Peyer's patch (tissue), 4 donors: ENCODE measurements at regions not wholly inside any gene's neighbourhood (a gene's known extent, or its start where the extent isn't known, plus 50 kb on each side); places are given as distances from the start of the nearest gene placed in this dataset.

Experiments
- DNase-seq, 3 donors: peaks; one replicate each; pipeline ENCODE4 v3.0.0-alpha.2; 2017 to 2019
- H3K27ac ChIP-seq, 4 donors: fragments of 200-600 bp; sonication (generic); one replicate each; pipeline ENCODE4 v1.5.1; 2016 to 2019
- H3K27me3 ChIP-seq, 2 donors: fragments of 200-600 bp; sonication (generic); one replicate each; pipeline ENCODE4 v1.5.1; 2019
- H3K36me3 ChIP-seq, 3 donors: fragments of 200-600 bp; sonication (generic); one replicate each; pipeline ENCODE4 v1.5.1; 2016 to 2019
- H3K4me1 ChIP-seq, 4 donors: fragments of 200-600 bp; sonication (generic); one replicate each; pipeline ENCODE4 v1.5.1; 2016 to 2019
- H3K4me3 ChIP-seq, 4 donors: fragments of 200-600 bp; sonication (generic); 1 replicate in 3 of 4; 2 replicates in 1 of 4; pipeline ENCODE4 v1.5.1; 2016 to 2019; ENCODE audit warnings: mild to moderate bottlenecking in 1 of 4
- H3K9me3 ChIP-seq, 4 donors: fragments of 200-600 bp; sonication (generic); one replicate each; pipeline ENCODE4 v1.5.1; 2016 to 2019; ENCODE audit warnings: mild to moderate bottlenecking in 1 of 4
- POLR2A ChIP-seq, 2 donors: fragments of 450-650 bp; IDR thresholded peaks; one replicate each; pipeline ENCODE4 v1.5.1; 2017; ENCODE audit warnings: antibody characterized with exemption in 2 of 2, mild to moderate bottlenecking in 2 of 2, moderate library complexity in 2 of 2
- TF ChIP-seq, protein P1 (sequence below), 6 experiments: fragments of 450-650 bp in 4 of 6; fragments of 200-600 bp in 2 of 6; sonication (generic) in 1 of 6; IDR thresholded peaks; one replicate each; pipeline ENCODE4 v1.5.1; 2017 to 2019; ENCODE audit warnings: antibody characterized with exemption in 6 of 6, mild to moderate bottlenecking in 3 of 6, moderate library complexity in 1 of 6

DNA sequence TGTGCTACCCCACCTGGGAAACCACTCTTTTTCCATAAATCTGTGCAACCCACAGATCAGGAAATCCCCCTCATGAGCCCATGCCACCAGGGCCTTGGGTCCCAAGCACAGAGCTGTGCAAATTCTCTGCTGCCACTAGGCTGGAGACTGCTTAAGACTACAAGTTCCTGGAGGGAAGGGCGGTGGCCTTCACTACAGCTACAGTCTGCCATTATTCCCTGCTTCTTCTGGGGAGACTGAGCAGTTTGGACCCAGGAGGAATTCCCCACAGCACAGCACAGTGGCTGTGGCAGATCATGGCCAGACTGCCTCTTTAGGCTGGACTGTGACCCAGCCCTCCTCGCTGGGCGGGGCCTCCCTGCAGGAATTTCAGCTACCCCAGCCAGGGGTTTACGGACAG lies 89.7 kb upstream of the GRB10 start:
- TF ChIP-seq, protein P1, sequence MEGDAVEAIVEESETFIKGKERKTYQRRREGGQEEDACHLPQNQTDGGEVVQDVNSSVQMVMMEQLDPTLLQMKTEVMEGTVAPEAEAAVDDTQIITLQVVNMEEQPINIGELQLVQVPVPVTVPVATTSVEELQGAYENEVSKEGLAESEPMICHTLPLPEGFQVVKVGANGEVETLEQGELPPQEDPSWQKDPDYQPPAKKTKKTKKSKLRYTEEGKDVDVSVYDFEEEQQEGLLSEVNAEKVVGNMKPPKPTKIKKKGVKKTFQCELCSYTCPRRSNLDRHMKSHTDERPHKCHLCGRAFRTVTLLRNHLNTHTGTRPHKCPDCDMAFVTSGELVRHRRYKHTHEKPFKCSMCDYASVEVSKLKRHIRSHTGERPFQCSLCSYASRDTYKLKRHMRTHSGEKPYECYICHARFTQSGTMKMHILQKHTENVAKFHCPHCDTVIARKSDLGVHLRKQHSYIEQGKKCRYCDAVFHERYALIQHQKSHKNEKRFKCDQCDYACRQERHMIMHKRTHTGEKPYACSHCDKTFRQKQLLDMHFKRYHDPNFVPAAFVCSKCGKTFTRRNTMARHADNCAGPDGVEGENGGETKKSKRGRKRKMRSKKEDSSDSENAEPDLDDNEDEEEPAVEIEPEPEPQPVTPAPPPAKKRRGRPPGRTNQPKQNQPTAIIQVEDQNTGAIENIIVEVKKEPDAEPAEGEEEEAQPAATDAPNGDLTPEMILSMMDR (IDR thresholded peaks at IDR 0.05) = no peak
- TF ChIP-seq POLR2A (IDR thresholded peaks at IDR 0.05) = no peak
- no peaks in the 10 kb centered on the region for H3K27me3 ChIP-seq
- H3K9me3 ChIP-seq = no peaks in the 10 kb centered on the region
- DNase-seq = no peak
- H3K4me1 ChIP-seq = no peaks in the 10 kb centered on the region
- H3K36me3 ChIP-seq = no peaks in the 10 kb centered on the region
- no peak overlapping the region for H3K27ac ChIP-seq
- no peak overlapping the region for H3K4me3 ChIP-seq

GRCh38 chr7:50869108-50869725 lies 86.5 kb upstream of the GRB10 start:
- Histone ChIP-seq H3K4me3 (no peak overlapping the region), H3K9me3 (no peaks in the 10 kb centered on the region), H3K27me3 (no peaks in the 10 kb centered on the region), H3K36me3 (no peaks in the 10 kb centered on the region), H3K27ac (no peak overlapping the region), H3K4me1 (no peaks in the 10 kb centered on the region)
- DNase-seq = no peak
- no peak for TF ChIP-seq POLR2A (IDR thresholded peaks at IDR 0.05)
- TF ChIP-seq, protein P1 (IDR thresholded peaks at IDR 0.05) = no peak

GRCh38 chr7:50868426-50869100 lies 85.9 kb upstream of the GRB10 start:
- no peak for DNase-seq
- Histone ChIP-seq H3K36me3 (no peaks in the 10 kb centered on the region), H3K27me3 (no peaks in the 10 kb centered on the region), H3K9me3 (no peaks in the 10 kb centered on the region), H3K4me3 (no peak overlapping the region), H3K27ac (no peak overlapping the region), H3K4me1 (no peaks in the 10 kb centered on the region)
- TF ChIP-seq, protein P1 (IDR thresholded peaks at IDR 0.05) = no peak
- no peak for TF ChIP-seq POLR2A (IDR thresholded peaks at IDR 0.05)

GRCh38 chr7:50867034-50867356 lies 84.3 kb upstream of the GRB10 start:
- no peak overlapping the region for H3K4me3 ChIP-seq
- DNase-seq = no peak
- H3K36me3 ChIP-seq = no peaks in the 10 kb centered on the region
- no peaks in the 10 kb centered on the region for H3K4me1 ChIP-seq
- no peak overlapping the region for H3K27ac ChIP-seq
- no peaks in the 10 kb centered on the region for H3K27me3 ChIP-seq
- TF ChIP-seq, protein P1 (IDR thresholded peaks at IDR 0.05) = no peak
- no peak for TF ChIP-seq POLR2A (IDR thresholded peaks at IDR 0.05)
- no peaks in the 10 kb centered on the region for H3K9me3 ChIP-seq

- H3K9me3 ChIP-seq = no peaks in the 10 kb centered on the region
- no peaks in the 10 kb centered on the region for H3K27me3 ChIP-seq
- TF ChIP-seq, protein P1 (IDR thresholded peaks at IDR 0.05) = no peak
- no peak for TF ChIP-seq POLR2A (IDR thresholded peaks at IDR 0.05)
- H3K4me1 ChIP-seq = no peaks in the 10 kb centered on the region
- no peak overlapping the region for H3K4me3 ChIP-seq
- H3K27ac ChIP-seq = no peak overlapping the region
- DNase-seq = no peak
- H3K36me3 ChIP-seq = no peaks in the 10 kb centered on the region
These were observed 83.8 kb upstream of the GRB10 start for GRCh38 chr7:50866343-50867033.
